HuH-7.5 (cell line): ENCODE measurements at regions not wholly inside any gene's neighbourhood (a gene's known extent, or its start where the extent isn't known, plus 50 kb on each side); places are given as distances from the start of the nearest gene placed in this dataset.

Experiments
- DNase-seq: peaks from one replicate; pipeline ENCODE4 v3.0.0; 2011; ENCODE audit warnings: low spot score

DNA sequence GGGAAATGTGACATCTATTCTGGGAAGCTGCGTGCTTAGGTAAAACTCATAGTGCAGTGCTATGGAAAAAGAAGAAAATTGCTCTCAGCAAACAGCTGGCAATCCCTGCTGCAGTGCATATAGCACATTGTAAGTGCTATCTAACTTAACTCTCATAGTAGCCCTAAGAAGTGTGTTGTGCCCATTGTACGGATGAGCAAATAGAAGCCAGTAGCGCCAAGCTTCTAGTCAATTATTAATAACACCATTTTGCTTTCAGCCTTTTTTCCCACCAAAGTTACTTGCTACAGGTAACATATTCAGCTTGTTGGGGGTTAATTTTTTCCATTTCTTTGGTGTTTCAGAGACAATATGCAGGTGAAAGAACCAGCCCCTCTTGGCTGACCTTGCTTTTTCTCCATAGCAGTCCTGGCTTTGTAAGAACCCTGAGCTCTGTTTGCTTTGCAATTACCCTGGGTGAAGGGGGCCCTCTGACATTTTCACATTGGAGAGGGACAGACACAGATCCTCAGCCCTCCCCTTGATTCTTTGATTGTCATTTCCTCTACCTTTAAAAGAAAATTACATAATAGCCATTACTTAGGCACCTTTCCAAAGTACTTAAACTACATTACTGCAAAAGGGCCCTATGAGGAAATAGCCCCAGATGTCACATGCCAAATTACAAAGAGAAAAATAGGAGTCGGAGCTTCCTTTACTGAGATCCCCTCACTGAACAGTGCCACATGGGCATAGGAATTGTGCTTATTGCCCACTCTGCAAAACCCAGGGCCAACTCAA, 576.2 kb upstream of the TBX3 start:
- no peak for DNase-seq

DNA sequence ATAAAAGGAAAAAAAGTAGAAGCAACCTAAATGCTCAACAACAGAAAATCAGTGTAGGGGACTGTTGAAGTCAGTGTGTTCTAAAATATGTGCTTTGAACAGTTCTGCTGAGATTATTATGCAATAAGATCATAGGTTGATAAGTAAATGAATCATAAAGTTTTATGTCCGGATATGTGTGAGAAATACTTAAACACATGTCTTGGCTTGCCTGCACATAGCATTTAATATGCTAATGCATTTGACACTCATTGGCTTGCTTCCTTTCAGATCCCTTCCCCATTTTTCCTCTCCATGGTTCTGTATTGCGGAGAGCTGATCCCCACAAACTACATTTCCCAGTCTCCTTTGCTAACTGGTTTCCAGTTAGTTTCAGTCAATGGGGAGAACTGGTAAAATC, 573.8 kb upstream of the TBX3 start:
- DNase-seq, result no peak

- no peak for DNase-seq
Observed at GRCh38 chr12:115255962-115256361, 572.0 kb upstream of the TBX3 start.

- no peak for DNase-seq
Observed at GRCh38 chr12:115255257-115255656, 571.3 kb upstream of the TBX3 start.

- DNase-seq, result no peak
Observed at GRCh38 chr12:115253049-115253448, 569.1 kb upstream of the TBX3 start.

DNA sequence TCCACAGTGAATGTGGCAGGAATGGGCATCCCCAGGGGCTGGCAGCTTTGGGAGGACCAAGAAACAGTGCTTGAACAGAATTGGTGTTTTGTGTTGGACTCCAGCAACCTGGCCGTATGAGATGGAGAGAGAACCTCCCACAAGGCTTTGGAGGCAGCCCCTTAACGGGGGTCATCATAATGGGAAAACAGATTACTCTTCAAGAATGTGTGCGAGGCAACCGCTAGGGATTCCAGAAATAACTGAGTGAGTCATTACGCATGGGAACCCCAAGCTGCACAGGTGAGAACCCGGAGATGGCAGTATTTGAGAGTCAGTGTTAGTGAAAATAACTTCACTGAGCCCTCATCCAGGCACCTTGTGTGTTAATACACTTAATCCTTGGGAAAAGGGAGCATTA, 567.8 kb upstream of the TBX3 start:
- DNase-seq, result no peak

- no peak for DNase-seq
Observed at GRCh38 chr12:115249671-115250278, 565.8 kb upstream of the TBX3 start.

DNA sequence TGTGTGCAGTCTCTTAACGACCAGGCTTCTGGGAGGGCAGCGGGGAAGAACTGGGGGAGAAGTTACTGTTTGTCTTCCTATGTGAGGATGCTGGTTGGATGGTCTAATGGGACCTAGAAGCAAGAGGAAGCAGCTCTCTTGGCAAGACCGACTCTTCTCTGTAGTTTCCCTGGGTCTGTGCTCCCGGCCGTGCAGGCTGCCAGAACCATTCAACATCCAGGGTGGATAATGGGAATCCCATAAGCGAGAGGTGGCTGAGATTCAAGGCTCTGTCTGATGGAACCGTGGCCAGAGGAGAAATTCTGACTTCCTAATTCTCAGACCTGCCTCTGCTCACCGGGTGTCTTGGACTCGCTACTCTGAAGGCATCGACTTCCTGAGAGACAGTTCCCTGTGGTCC, 561.0 kb upstream of the TBX3 start:
- no peak for DNase-seq

GRCh38 chr12:115243933-115244628, 560.1 kb upstream of the TBX3 start:
- no peak for DNase-seq

- no peak for DNase-seq
Observed at GRCh38 chr12:115240251-115240650, 556.3 kb upstream of the TBX3 start.

- DNase-seq, result no peak
Observed at GRCh38 chr12:115235880-115236279, 551.9 kb upstream of the TBX3 start.

GRCh38 chr12:115233891-115234543, 550.0 kb upstream of the TBX3 start:
- DNase-seq, result no peak

- DNase-seq, result no peak
Observed at GRCh38 chr12:115232455-115233156, 548.6 kb upstream of the TBX3 start.

GRCh38 chr12:115230606-115231005, 546.6 kb upstream of the TBX3 start:
- no peak for DNase-seq

- DNase-seq, result no peak
Observed at GRCh38 chr12:115229517-115229916, 545.5 kb upstream of the TBX3 start.

GRCh38 chr12:115228434-115228833, 544.5 kb upstream of the TBX3 start:
- DNase-seq, result no peak

GRCh38 chr12:115227137-115227615, 543.2 kb upstream of the TBX3 start:
- no peak for DNase-seq

GRCh38 chr12:115225845-115226244, 541.9 kb upstream of the TBX3 start:
- no peak for DNase-seq

DNA sequence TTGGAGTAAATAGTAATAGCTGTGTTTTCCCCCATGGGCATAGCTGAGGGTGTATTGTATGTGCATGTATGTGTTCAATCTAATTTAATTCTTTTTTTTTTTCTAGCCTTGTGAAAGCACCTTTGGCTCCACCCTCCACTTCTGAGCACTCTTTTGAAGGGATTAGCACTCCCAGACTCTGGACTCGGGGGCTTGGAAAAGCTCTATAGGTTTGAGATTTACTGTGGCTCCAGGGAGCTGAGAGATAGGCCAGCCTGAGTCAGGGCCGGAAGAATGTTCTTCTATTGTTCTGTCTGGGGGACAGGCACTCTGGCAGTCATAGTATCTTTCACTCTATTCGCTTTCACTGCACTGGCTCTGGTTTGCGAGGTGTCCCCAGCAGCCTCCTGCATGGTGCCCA, 540.0 kb upstream of the TBX3 start:
- DNase-seq, result no peak

- DNase-seq, result no peak
Observed at GRCh38 chr12:115223322-115223721, 539.3 kb upstream of the TBX3 start.

DNA sequence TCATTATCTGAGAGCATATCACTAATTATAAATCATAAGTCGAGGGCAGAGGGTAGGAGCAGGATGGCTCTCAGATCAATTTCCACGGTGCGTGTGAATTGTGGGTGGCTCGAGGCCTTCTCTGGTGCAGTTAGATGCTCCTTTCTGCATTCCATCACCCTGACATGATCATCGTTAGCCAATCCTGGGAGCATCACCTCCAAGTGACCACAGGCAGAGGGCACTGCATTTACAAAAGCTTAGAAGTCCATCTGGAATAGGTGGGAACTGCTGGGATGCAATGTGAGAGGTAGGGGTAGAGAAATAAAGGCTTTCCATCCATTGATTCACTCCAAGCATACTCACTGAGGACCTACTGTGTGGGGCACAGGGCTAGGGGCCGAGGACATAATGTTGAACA, 538.2 kb upstream of the TBX3 start:
- no peak for DNase-seq

DNA sequence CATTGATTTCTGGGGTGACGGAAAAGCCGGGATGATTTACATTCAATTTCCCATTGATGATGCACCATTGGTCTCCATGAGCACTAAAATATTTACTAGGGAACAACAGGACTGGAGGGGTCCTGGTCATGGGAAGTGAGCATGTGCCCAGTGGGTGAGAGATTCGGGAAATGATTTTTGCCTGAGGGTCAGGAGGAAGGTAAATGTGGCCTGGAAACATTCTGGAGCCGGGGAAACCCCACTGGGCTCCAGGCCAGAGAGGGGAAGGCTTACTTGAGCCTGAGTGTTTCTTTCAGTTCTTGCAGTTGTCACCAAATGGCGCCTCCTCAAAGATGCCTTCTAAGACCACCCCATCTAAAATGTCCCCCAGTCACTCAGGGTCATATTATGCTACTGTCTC, 532.3 kb upstream of the TBX3 start:
- no peak for DNase-seq
